Endothelial cell of umbilical vein (primary cell): ENCODE measurements at regions not wholly inside any gene's neighbourhood (a gene's known extent, or its start where the extent isn't known, plus 50 kb on each side); places are given as distances from the start of the nearest gene placed in this dataset.

Experiments used
- BruUV-seq: library from RNA; stranded (reverse); fragments of 400-500 nt; replicated peaks from 2 replicates; lab custom pipeline; 2021; lab: Mats Ljungman, UMichigan
- CTCF ChIA-PET: fragments of 300-600, 350-600 bp; sonication (Branson Sonifier 250); formaldehyde crosslinking; loops from one replicate; lab custom pipeline; 2021; ENCODE audit warnings: antibody characterized with exemption, inconsistent platforms; lab: Charles Lee
- POLR2A ChIA-PET: fragments of 300-600, 350-600 bp; sonication (Branson Sonifier 250); formaldehyde crosslinking; loops from one replicate; lab custom pipeline; 2021; ENCODE audit warnings: antibody characterized with exemption, inconsistent platforms; lab: Charles Lee
- DNase-seq: peaks from one replicate; pipeline ENCODE4 v3.0.0-alpha.2; 2011; ENCODE audit warnings: low read depth, low spot score
- FAIRE-seq: peaks from 2 replicates; lab custom pipeline; 2011; peaks lifted over from hg19 to GRCh38; lab: Jason Lieb, UNC
- H2AFZ ChIP-seq: 2 replicates; pipeline ENCODE4 v1.6.0; 2012; ENCODE audit warnings: low read depth, low read length, control low read depth, inconsistent platforms
- H3K27ac ChIP-seq: 2 replicates; pipeline ENCODE4 v1.5.1; 2011; ENCODE audit warnings: low read depth, mild to moderate bottlenecking, control low read depth, low read length, moderate library complexity; ENCODE audit not compliant: insufficient read depth
- H3K27me3 ChIP-seq, 2 experiments: 2 replicates each; pipeline versions ENCODE4 v1.6.0 to v1.6.1; 2011; ENCODE audit warnings: low read length in 2 of 2, mixed read lengths in 1 of 2; ENCODE audit not compliant: control insufficient read depth in 2 of 2, insufficient read depth in 2 of 2
- H3K36me3 ChIP-seq, 2 experiments: 2 replicates in 1 of 2; 3 replicates in 1 of 2; pipeline ENCODE4 v1.5.1; 2011; ENCODE audit warnings: low read length in 2 of 2, mild to moderate bottlenecking in 1 of 2, moderate library complexity in 1 of 2; ENCODE audit not compliant: control insufficient read depth in 2 of 2, insufficient read depth in 2 of 2; ENCODE audit errors: extremely low read depth in 1 of 2
- H3K4me1 ChIP-seq: 3 replicates; pipeline ENCODE4 v1.5.1; 2011; ENCODE audit warnings: mild to moderate bottlenecking, low read length; ENCODE audit not compliant: control insufficient read depth, insufficient read depth; ENCODE audit errors: extremely low read depth
- H3K4me2 ChIP-seq: 2 replicates; pipeline ENCODE4 v1.6.1; 2011; ENCODE audit warnings: low read length, control low read depth, mixed read lengths; ENCODE audit not compliant: insufficient read depth
- H3K4me3 ChIP-seq, 3 experiments: fragments of 200-600 bp in 1 of 3; sonication (generic), shearing (Covaris generic) in 1 of 3; replicated peaks in 1 of 3; 2 replicates each; pipeline ENCODE4 v1.5.1; 2011 to 2016; ENCODE audit warnings: control low read depth in 3 of 3, low read length in 3 of 3, mild to moderate bottlenecking in 2 of 3, inconsistent platforms in 1 of 3, low read depth in 1 of 3, moderate library complexity in 1 of 3; ENCODE audit not compliant: insufficient read depth in 1 of 3
- H3K79me2 ChIP-seq: 2 replicates; pipeline ENCODE4 v1.6.0; 2012; ENCODE audit warnings: low read length, inconsistent platforms; ENCODE audit not compliant: control insufficient read depth, insufficient read depth
- H3K9ac ChIP-seq: replicated peaks from 2 replicates; pipeline ENCODE3; 2011; ENCODE audit warnings: low read length, control low read depth; ENCODE audit not compliant: insufficient read depth; ENCODE audit errors: extremely low read depth
- H3K9me1 ChIP-seq: replicated peaks from 3 replicates; pipeline ENCODE4 v1.6.0; 2011; ENCODE audit warnings: mild to moderate bottlenecking, low read length; ENCODE audit not compliant: control insufficient read depth, insufficient read depth; ENCODE audit errors: extremely low read depth
- H3K9me3 ChIP-seq: replicated peaks from 2 replicates; pipeline ENCODE4 v1.5.1; 2012; ENCODE audit warnings: low read length, inconsistent platforms; ENCODE audit not compliant: control insufficient read depth, insufficient read depth
- H4K20me1 ChIP-seq: replicated peaks from 2 replicates; pipeline ENCODE3; 2011; ENCODE audit warnings: mild to moderate bottlenecking, low read length; ENCODE audit not compliant: control insufficient read depth, insufficient read depth; ENCODE audit errors: extremely low read depth
- EZH2 ChIP-seq: IDR thresholded peaks from 2 replicates; pipeline ENCODE4 v1.6.1; 2012; ENCODE audit warnings: borderline replicate concordance, low read depth, mild to moderate bottlenecking, moderate library complexity, low read length, inconsistent platforms; ENCODE audit not compliant: severe bottlenecking
- FOS ChIP-seq: IDR thresholded peaks from 2 replicates; pipeline ENCODE4 v1.6.1; 2011; ENCODE audit warnings: mild to moderate bottlenecking, low read length, moderate library complexity, borderline replicate concordance; ENCODE audit not compliant: insufficient read depth
- GATA2 ChIP-seq: IDR thresholded peaks from 2 replicates; pipeline ENCODE4 v1.7.0; 2011; ENCODE audit warnings: low read depth, mild to moderate bottlenecking, moderate library complexity, mixed read lengths, low read length; ENCODE audit not compliant: insufficient read length, insufficient read depth
- JUN ChIP-seq: IDR thresholded peaks from 2 replicates; pipeline ENCODE4 v1.6.1; 2011; ENCODE audit warnings: borderline replicate concordance, low read depth; ENCODE audit not compliant: insufficient read length, insufficient read depth
- MYC ChIP-seq: IDR thresholded peaks from one replicate; pipeline ENCODE4 v1.6.1; 2011; ENCODE audit warnings: mild to moderate bottlenecking, low read depth, low read length
- POLR2A ChIP-seq: IDR thresholded peaks from 2 replicates; pipeline ENCODE4 v1.6.1; 2012; ENCODE audit warnings: low read depth, mild to moderate bottlenecking, control low read depth, low read length
- POLR2AphosphoS5 ChIP-seq: IDR thresholded peaks from 2 replicates; pipeline ENCODE4 v1.6.1; 2012; ENCODE audit warnings: low read depth, mild to moderate bottlenecking, control low read depth, low read length, moderate library complexity; ENCODE audit not compliant: insufficient read depth
- dilution Hi-C: fragments of 300-500 bp; cut with MboI; formaldehyde crosslinking; loops from one replicate; pipeline ENCODE4 v1.15.0; 2019; ENCODE audit warnings: low sequenced_read_pairs; ENCODE audit not compliant: extremely low pct_ligation_motif_present
- intact Hi-C: fragments of 100-400 bp; cut with micrococcal nuclease; formaldehyde crosslinking; loops from one replicate; pipeline ENCODE4 v1.10.0; 2022
- TF ChIP-seq, protein P1 (sequence below): IDR thresholded peaks from 2 replicates; pipeline ENCODE4 v1.6.1; 2011; ENCODE audit not compliant: insufficient read depth, insufficient read length
- TF ChIP-seq, protein P2 (sequence below), 2 donors: IDR thresholded peaks; 1 replicate in 1 of 2; 2 replicates in 1 of 2; pipeline ENCODE4 v1.5.1; 2011; ENCODE audit warnings: low read length in 2 of 2, mild to moderate bottlenecking in 2 of 2, moderate library complexity in 2 of 2, control low read depth in 1 of 2, inconsistent platforms in 1 of 2, low read depth in 1 of 2; ENCODE audit not compliant: insufficient read depth in 1 of 2; ENCODE audit errors: extremely low read depth in 1 of 2

DNA sequence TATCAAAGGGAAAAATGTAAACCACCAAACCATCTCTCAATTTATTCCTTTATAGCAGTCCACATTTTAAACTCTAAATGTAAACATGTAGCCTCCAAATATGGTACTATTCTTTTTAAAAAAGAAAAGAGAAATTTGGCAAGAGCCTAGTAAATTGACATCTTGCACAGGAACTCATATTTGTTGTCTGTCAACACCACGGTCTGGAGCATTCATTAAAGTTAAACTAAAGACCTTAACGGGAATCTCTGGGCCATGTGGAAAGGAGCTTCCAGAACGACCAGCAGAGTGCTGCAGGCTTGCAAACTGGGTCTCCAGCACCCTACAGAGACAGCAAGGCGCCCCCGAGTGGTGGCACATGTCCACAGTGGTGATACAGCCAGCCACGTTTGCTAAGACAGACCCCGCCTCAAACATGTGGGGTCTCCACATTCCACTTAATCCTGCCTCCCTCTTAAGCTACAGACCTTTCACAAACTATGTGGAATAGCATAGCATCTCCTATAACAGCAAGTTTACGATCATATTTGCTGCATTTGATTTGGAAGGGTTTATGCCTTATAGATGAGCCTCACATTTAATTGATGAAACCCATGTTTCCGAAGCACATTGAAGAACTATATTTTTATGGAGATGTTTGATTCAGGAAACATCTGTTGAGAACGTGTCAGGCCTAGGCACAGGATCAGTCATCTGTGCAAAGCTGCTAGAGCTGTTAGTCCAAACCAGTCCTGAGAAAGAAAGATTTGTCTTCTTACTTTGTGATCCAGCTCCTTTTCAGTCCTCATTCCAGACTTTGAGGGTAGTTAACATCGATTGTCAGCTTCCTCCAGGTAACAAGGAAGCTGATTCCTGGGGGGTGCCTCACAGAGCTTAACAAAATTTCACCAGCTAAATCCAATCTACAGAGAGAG, 96.4 kb upstream of the BACE2 start:
- intact Hi-C loops, result no loop called here
- no peak overlapping the region for H3K9ac ChIP-seq
- H3K79me2 ChIP-seq, result no peaks in the 10 kb centered on the region
- H3K4me2 ChIP-seq, result no peak overlapping the region
- ChIA-PET CTCF (interaction anchor here (0.9 to 1.0 kb wide), 2 partner anchors 11 to 1553 kb away, joined by 3 read pairs; no protein-coding TSS in a partner anchor), POLR2A (no interaction called here)
- no peak overlapping the region for H3K4me3 ChIP-seq
- H3K36me3 ChIP-seq, result no peaks in the 10 kb centered on the region
- dilution Hi-C loops, result no loop called here
- H3K27ac ChIP-seq, result no peak overlapping the region
- no TSS peak for BruUV-seq
- no peaks in the 10 kb centered on the region for H3K9me1 ChIP-seq
- H4K20me1 ChIP-seq, result no peaks in the 10 kb centered on the region
- FAIRE-seq (no peak), DNase-seq (no peak)
- TF ChIP-seq EZH2 (no peak), FOS (no peak), MYC (no peak), GATA2 (no peak)
- H3K4me1 ChIP-seq, result no peaks in the 10 kb centered on the region
- H2AFZ ChIP-seq, result no peak overlapping the region
- H3K9me3 ChIP-seq, result peaks cover 5% of the 10 kb centered on the region
- H3K27me3 ChIP-seq, result no peaks in the 10 kb centered on the region

DNA sequence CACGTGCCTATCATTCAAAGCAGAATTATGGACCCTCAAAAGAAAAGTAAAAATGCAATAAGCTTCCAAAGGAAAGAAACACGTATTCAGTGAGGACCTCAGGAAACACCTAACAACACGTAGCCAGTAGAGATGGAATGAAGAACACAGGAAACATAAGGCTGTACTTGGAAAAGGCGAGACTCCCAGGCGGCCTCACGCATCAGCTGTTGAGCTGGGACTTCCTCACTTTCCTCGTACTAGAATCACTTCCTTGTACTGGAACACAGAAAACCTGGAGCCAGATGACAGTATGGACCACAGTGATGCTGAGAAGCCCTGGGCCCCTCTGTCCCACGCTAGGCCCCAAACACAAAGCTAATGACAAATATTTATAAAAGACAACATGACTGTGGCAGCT, 94.4 kb upstream of the BACE2 start:
- BruUV-seq, result no TSS peak
- intact Hi-C loops, result no loop called here

More for the DNA sequence above, 94.4 kb upstream of the BACE2 start:
- DNase-seq (no peak), FAIRE-seq (no peak)
- Histone ChIP-seq H3K4me2 (no peak overlapping the region), H3K4me1 (no peaks in the 10 kb centered on the region), H3K9me1 (no peaks in the 10 kb centered on the region), H3K9me3 (peaks cover 5% of the 10 kb centered on the region), H3K36me3 (no peaks in the 10 kb centered on the region), H3K27me3 (no peaks in the 10 kb centered on the region), H2AFZ (no peak overlapping the region), H3K27ac (no peak overlapping the region), H3K4me3 (no peak overlapping the region), H3K9ac (no peak overlapping the region), H4K20me1 (no peaks in the 10 kb centered on the region), H3K79me2 (no peaks in the 10 kb centered on the region)
- dilution Hi-C loops, result no loop called here
- CTCF ChIA-PET, result no interaction called here
- POLR2A ChIA-PET, result no interaction called here
- TF ChIP-seq POLR2A, result no peak
- no peak for TF ChIP-seq FOS
- TF ChIP-seq POLR2AphosphoS5, result no peak
- TF ChIP-seq, protein P1, sequence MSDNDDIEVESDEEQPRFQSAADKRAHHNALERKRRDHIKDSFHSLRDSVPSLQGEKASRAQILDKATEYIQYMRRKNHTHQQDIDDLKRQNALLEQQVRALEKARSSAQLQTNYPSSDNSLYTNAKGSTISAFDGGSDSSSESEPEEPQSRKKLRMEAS, result no peak
- TF ChIP-seq MYC, result no peak
- TF ChIP-seq, protein P2, sequence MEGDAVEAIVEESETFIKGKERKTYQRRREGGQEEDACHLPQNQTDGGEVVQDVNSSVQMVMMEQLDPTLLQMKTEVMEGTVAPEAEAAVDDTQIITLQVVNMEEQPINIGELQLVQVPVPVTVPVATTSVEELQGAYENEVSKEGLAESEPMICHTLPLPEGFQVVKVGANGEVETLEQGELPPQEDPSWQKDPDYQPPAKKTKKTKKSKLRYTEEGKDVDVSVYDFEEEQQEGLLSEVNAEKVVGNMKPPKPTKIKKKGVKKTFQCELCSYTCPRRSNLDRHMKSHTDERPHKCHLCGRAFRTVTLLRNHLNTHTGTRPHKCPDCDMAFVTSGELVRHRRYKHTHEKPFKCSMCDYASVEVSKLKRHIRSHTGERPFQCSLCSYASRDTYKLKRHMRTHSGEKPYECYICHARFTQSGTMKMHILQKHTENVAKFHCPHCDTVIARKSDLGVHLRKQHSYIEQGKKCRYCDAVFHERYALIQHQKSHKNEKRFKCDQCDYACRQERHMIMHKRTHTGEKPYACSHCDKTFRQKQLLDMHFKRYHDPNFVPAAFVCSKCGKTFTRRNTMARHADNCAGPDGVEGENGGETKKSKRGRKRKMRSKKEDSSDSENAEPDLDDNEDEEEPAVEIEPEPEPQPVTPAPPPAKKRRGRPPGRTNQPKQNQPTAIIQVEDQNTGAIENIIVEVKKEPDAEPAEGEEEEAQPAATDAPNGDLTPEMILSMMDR (IDR thresholded peaks at IDR 0.05; ENCODE audit: extremely low read depth in 1 of 2, insufficient read depth in 1 of 2, low read depth in 1 of 2, low read length in 2 of 2), result no peak
- no peak for TF ChIP-seq JUN
